Dermis blood vessel endothelial cell (primary cell): ENCODE measurements at regions not wholly inside any gene's neighbourhood (a gene's known extent, or its start where the extent isn't known, plus 50 kb on each side); places are given as distances from the start of the nearest gene placed in this dataset.

Experiments
- DNase-seq: peaks from one replicate; pipeline ENCODE4 v3.0.0; 2010

- DNase-seq, result peak; percentile 95
Measured at GRCh38 chr2:54360055-54360792, 95.9 kb upstream of the SPTBN1 start.

GRCh38 chr2:54364409-54364808 lies 91.7 kb upstream of the SPTBN1 start:
- DNase-seq, result no peak

- DNase-seq, result no peak
Measured at GRCh38 chr2:54365661-54366060, 90.5 kb upstream of the SPTBN1 start.

GRCh38 chr2:54366487-54367280 lies 89.4 kb upstream of the SPTBN1 start:
- no peak for DNase-seq

GRCh38 chr2:54370405-54371104 lies 85.6 kb upstream of the SPTBN1 start:
- DNase-seq, result peak; percentile 76

GRCh38 chr2:54371460-54372065 lies 84.6 kb upstream of the SPTBN1 start:
- peak; percentile 34 for DNase-seq

GRCh38 chr2:54372361-54372760 lies 83.8 kb upstream of the SPTBN1 start:
- DNase-seq, result no peak

- no peak for DNase-seq
Measured at GRCh38 chr2:54373855-54374254, 82.3 kb upstream of the SPTBN1 start.

- DNase-seq, result no peak
Measured at GRCh38 chr2:54374591-54375364, 81.3 kb upstream of the SPTBN1 start.

GRCh38 chr2:54377451-54377850 lies 78.7 kb upstream of the SPTBN1 start:
- no peak for DNase-seq

- no peak for DNase-seq
Measured at GRCh38 chr2:54377901-54378493, 78.1 kb upstream of the SPTBN1 start.

- no peak for DNase-seq
Measured at GRCh38 chr2:54380670-54381069, 75.5 kb upstream of the SPTBN1 start.

GRCh38 chr2:54381293-54381692 lies 74.8 kb upstream of the SPTBN1 start:
- DNase-seq, result no peak

GRCh38 chr2:54382601-54383000 lies 73.5 kb upstream of the SPTBN1 start:
- DNase-seq, result no peak

GRCh38 chr2:54384301-54385203 lies 71.6 kb upstream of the SPTBN1 start:
- no peak for DNase-seq

- no peak for DNase-seq
Measured at GRCh38 chr2:54385271-54385670, 70.9 kb upstream of the SPTBN1 start.

- DNase-seq, result no peak
Measured at GRCh38 chr2:54386585-54386984, 69.5 kb upstream of the SPTBN1 start.

GRCh38 chr2:54387059-54387991 lies 68.8 kb upstream of the SPTBN1 start:
- DNase-seq, result peak; percentile 70

GRCh38 chr2:54388076-54388475 lies 68.1 kb upstream of the SPTBN1 start:
- DNase-seq, result no peak
